HG03342 (cell line): ENCODE measurements at regions not wholly inside any gene's neighbourhood (a gene's known extent, or its start where the extent isn't known, plus 50 kb on each side); places are given as distances from the start of the nearest gene placed in this dataset.

Source experiments
- ATAC-seq: cut with Tn5 transposase; IDR thresholded peaks from one replicate; pipeline ENCODE4 v1.9.1; 2021; ENCODE audit warnings: mild to moderate bottlenecking, moderate library complexity; ENCODE audit not compliant: unreplicated experiment

GRCh38 chr6:124877468-124877867 lies 84.8 kb upstream of the RNF217 start:
- no peak for ATAC-seq

- no peak for ATAC-seq
Observed at GRCh38 chr6:124879110-124879991, 82.9 kb upstream of the RNF217 start.

DNA sequence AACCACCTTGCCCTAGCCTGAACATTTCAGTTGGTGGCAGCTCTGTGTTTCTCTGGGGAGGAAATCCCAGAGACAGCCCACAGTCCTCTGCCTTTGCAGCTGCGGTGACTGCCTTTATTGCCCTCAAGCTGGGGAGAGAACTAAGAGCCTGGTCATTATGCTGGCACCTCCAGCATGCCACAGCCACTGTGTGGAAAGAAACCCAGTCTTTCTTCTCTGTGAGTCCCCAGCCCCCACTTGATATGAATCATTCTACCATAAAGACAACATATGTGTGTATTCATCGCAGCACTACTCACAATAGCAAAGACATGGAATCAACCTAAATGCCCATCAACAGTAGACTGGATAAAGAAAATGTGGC lies 82.3 kb upstream of the RNF217 start:
- ATAC-seq, result no peak

GRCh38 chr6:124881898-124882578 lies 80.2 kb upstream of the RNF217 start:
- peak; percentile 64 for ATAC-seq

GRCh38 chr6:124882579-124883393 lies 79.5 kb upstream of the RNF217 start:
- no peak for ATAC-seq

DNA sequence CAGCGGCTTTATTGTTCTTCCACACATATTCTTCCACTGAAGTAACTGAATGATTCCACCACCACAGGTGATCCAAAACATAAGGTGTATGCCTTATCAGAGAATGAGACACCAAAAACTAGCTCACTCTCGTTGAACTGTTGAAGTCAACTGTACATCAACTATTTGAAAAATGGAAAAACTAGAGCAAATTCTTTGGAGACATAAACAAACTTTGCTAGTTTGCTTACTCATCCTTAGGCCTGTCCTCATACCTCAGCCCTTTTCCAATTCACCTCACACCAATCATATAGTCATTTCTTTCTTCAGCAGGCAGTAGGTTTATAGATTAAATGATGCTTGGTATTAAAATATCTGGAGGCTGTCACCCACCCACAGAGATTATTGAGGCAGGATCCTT lies 77.1 kb upstream of the RNF217 start:
- ATAC-seq, result no peak

DNA sequence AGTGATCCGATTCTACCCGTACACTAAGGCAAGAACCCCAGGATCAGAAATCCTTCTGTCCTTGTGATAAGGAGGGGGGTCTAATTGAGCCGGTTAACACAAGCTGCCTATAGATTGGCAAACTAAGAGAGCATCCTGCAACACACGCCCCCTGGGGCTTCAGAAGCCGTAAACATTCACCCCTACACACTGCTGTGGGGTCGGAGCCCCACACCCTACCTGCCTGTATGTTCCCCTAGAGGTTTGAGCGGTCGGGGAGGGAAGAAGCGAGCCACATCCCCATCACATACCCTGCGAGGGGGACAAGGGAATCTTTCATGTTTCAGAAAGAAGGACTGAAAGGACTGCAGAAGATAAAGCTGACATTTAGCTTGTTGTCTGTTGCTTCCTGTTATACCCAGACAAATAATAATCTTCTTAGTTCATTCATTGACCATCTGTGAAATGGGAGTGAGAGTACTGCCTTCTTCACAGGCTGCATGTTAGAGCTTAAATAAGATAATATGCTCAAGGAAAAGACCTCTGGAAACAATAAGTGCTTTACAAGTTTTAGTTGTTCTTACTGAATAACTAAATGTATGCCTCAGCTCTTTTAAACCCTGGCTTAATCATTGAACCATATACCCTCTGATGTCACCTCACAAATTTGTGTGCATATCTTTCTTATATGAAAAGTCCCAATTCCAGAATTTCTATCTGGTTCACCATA lies 74.2 kb upstream of the RNF217 start:
- peak; percentile 17 for ATAC-seq

DNA sequence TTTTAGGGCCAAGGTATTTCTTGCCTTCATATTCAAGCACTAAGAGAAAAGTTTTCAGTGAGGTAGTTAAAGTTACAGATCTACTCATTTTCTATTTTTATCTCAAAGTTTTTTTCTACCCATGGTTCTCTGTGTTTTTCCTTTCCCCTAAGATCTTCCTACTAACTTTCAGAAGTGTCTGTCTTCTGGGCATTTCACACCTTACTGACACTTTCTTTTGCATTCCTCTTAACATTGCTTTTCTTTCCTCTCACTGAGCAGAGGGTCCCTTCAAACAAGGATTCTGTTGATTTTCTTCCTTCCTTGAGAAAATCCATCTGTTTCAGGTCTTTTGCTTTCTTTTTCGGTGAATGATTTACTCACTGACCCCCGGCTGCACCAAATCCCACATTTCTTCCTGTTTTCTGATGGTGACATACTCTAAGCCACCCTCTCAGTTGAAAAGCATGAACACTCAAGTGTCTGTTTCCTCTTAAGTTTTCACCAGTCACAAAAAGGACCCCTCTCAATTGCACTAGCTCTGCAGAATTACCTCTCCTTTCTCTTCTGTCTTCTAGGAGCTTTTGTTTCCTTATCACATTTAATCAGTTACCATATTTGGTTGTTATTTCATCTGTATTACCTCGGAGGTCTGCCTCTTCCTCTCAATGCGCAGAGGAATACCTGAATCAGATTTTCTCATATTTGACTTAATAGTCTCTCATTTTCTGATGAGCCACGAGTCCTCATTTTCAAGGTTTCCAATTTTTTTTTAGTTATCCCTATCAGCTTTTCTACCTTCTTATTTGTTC lies 73.5 kb upstream of the RNF217 start:
- peak; percentile 43 for ATAC-seq

DNA sequence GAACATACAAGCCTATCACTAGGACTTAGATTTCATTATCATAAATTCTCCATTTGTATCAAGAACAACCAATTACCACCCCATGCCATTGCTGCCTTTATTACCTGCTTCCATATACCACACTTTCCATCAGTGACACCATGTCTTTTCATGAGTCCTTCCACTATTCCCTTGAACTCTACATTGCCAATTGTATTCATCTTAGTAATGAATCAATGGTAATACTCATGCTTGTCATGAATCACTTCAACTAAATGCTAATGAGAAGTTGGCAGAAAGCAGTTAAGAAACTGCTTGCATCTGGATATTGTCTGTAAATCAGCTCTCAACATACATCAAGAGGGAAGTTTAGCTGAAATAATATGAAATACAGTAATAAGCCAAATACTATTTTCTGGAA lies 61.2 kb upstream of the RNF217 start:
- no peak for ATAC-seq

DNA sequence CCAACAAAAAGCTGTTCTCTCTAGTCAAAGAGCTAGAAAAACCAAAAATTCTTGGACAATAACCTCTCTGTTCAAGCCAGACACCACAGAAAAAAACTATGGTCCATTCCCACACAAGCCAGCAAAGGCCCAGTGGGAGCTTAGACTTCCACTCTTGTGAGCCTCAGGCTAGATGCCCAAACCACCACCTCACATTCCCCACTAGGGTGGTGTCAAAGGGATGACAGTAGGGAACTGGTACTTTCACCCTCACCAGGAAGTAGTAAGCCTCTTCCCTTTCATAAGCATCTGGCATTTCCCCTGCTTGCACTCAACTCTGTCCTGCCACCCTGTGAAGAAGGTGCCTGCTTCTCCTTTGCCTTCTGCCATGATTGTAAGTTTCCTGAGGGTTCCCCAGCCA lies 58.4 kb upstream of the RNF217 start:
- ATAC-seq, result no peak

DNA sequence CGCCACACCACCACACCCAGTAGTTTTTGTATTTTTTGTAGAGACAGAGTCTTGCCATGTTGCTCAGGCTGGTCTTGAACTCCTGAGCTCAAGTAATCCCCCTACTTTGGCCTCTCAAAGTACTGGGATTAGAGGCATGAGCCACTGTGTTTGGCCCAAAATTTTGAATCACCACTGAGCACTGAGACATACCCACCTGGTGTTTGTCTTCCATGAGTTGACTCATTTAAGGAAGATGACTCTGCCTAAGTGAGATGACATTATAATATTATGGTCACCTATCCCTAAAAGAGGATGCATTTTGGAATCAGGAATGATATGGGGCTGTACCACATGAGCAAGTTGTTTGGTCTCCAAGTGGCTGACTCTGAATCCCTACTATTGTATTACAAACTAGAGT lies 54.6 kb upstream of the RNF217 start:
- ATAC-seq, result no peak
